GM19351 (cell line): ENCODE measurements at regions not wholly inside any gene's neighbourhood (a gene's known extent, or its start where the extent isn't known, plus 50 kb on each side); places are given as distances from the start of the nearest gene placed in this dataset.

ENCODE experiments used
- ATAC-seq: cut with Tn5 transposase; IDR thresholded peaks from one replicate; pipeline ENCODE4 v1.9.1; 2021; ENCODE audit warnings: mild to moderate bottlenecking, moderate library complexity; ENCODE audit not compliant: unreplicated experiment

- ATAC-seq = no peak
Observed at GRCh38 chr10:31081937-31082840, 50.5 kb upstream of the ZNF438 start.

GRCh38 chr10:31083765-31084184 is 52.1 kb upstream of the ZNF438 start:
- no peak for ATAC-seq

DNA sequence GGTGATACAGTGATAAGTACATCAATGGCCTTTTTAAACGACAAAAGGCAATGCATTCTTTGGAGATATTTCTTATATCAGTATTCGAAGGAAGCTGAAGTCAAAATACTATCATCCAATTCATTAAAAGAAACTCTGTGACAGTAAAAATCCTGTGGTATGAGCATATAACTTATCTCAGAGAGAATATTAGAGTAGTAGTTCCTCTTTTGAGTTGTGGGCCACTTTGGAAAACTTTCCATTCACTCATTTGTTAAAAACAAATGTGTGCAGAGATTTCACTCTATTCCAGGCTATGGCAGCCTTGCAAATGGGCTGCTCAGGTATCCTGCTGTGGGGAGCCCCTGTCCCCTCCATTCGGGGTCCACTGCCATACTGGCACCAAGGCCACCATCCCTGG is 55.3 kb upstream of the ZNF438 start:
- ATAC-seq = no peak

- no peak for ATAC-seq
Observed at GRCh38 chr10:31087851-31088250, 56.2 kb upstream of the ZNF438 start.

GRCh38 chr10:31090894-31091607 is 59.4 kb upstream of the ZNF438 start:
- ATAC-seq = peak; percentile 93

DNA sequence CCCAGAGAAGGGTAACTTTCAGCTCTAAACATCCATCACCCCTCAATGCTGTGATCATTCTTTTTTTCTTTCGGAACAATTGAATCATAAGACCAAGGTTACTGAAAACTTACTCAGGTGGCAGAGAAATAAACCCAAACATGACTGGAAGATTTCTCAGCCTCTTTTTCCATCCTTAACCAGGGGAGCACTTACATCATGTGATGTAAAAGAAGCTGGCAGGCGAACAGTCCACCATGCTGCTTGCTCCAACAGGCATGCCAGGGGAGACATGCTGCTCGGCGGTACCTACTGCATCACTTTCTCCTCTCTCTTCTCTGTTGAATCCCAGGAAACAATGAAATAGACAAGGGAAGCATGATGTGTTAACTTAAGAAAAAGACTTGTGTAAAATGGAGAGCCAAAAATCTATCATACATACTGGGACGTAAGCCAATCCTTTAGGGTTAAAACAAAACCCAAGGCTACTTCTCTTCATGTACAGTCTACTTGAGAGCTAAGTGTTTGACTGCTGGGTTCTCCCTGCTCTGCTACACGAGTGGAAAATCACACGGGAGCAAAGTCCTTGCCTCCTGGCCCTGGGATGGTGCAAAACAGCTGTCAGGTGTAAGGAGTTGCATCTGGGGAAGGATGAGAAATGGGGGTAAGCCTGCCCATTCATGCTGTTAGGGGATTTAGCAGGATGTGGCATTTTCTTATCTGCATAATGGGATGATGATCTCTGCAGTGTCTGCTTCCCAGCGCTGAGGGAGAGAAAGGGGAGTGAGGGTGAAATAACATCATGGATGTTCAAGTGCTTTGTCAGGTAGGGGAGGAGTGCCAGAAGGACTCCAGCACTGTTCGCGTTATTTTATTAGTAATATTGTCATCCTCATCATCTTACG is 64.3 kb upstream of the ZNF438 start:
- no peak for ATAC-seq

DNA sequence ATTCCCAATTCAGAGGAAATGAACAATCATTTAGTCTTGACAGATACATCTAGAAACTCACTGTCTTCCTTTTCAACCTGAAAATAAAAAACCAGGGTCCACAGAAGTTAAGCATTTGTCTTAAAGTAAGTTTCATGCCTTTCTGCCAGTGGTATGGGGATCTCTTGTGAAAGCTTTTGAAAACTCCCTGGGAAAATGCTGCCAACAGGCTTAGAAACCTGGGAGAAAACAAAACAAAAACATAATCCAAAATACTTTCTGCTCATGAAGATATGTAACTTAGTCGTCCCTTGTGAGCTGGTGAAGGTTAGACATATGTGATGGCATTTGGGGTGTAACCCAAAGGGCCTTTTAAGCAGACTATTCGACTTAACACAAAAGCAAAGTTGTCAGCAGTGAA is 66.4 kb upstream of the ZNF438 start:
- no peak for ATAC-seq

DNA sequence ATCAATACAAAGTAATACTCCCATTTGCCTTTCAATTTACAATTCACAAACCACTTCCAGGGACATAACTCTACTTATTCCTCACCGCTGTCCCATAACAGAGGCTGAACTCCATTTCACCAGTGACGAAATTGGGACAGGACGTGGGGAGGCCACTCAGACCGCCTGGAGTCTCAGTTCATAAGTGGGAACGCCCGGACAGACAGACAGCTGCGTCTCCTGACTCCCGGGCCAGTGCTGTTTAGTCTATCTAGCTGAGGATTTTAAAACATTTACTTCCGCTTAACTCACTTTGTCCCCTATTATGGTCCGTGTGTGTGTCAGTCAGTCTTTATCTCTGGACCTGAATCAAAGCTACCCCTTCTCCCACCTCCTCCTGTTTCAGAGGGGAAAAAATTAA is 67.4 kb upstream of the ZNF438 start:
- no peak for ATAC-seq

GRCh38 chr10:31099664-31100063 is 68.0 kb upstream of the ZNF438 start:
- no peak for ATAC-seq

GRCh38 chr10:31100115-31100601 is 68.5 kb upstream of the ZNF438 start:
- ATAC-seq = no peak

DNA sequence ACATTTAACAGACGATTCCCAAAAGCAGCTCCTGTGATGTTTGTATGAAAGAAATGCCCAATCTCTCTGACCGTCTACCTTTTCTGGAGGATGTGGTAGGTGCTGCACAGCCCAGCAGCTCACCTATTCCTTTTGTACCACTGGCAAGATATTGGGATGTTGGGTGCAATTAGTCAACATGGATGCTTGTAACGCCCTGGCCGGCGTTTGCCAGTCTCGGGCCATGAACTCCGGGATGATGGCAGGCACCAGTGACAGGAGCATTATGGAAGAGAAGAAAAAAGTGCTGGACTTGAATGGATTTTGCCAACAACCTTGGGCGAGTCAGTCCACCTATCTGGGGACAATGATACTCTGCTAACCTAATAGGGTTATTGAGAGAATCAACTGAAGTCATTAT is 69.0 kb upstream of the ZNF438 start:
- no peak for ATAC-seq

DNA sequence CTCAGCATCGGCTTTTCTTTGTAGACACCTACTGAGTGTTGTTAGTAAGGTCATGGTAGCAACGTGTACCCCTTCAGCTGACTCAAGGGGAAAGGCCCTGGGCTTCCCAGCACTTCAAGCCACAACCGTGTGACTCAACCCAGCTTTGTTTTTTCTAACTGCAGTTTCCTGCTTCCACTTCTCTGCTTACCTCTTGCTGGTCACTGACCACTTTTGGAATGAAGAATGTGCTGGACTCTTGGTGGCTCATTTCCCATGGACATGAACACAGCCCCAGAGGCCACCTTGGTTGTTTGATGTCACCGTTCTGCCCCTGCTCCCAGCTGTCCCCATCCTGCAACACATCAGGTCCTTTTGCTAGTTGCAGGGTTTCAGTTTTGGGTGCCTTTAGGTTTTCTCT is 69.5 kb upstream of the ZNF438 start:
- peak; percentile 78 for ATAC-seq

- ATAC-seq = no peak
Observed at GRCh38 chr10:31102421-31102820, 70.8 kb upstream of the ZNF438 start.

GRCh38 chr10:31103112-31103511 is 71.4 kb upstream of the ZNF438 start:
- ATAC-seq = no peak

GRCh38 chr10:31112961-31113360 is 81.3 kb upstream of the ZNF438 start:
- no peak for ATAC-seq

- no peak for ATAC-seq
Observed at GRCh38 chr10:31116226-31116625, 84.6 kb upstream of the ZNF438 start.

GRCh38 chr10:31118556-31118955 is 86.9 kb upstream of the ZNF438 start:
- ATAC-seq = no peak

DNA sequence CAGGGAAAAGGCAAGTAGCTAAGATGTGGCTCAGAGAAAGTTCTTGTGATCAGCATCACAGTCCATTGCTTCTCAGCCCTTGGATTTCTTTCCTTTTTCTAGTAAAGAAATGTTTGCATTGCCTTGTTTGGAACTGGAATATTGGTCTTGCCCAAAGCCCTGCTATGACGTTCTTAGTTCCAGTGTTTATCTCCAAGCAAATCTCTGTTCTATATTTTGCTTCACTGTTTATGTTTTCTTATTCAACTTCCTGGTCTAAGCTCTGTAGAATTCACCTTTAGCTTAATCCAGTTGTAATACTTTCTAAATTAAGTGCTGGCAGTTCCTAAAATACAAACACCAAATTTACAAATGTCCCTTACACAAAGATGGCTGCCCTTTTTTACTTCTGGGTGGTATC is 88.7 kb upstream of the ZNF438 start:
- no peak for ATAC-seq

DNA sequence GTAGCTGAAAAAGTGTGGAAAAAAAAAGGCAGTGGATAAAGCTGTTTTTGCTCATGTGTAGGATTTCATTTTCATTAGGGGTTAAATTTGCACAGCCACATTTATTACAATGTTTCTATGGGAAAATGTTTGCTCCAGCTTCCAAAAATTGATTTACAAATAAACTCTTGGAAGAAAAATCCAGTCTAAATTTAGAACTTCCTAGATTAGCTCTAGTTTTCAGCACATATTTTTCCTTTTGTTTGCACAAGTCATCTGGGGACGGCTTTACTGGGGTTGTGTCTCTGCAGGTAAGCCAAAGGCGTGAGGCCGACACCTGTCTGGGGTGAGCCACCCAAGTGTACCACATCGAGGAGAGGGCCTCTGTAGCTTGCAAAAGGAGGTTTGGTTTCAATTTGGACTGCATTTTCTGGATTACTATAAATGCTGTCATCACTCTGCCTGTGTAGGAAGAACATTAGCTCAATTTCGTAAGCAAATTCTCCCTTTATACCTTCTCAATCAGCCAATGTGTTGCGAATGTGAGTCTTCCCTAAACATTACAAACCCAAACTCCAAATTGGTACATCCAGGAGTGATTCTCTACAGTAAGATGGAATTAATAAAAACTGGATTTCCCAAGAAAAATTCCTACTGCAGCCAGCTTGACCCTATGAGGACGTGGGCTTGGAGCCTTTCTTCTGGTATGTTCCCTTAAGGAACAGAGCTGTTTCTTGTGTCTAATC is 89.5 kb upstream of the ZNF438 start:
- no peak for ATAC-seq
